SK-N-SH (cell line): ENCODE measurements at regions not wholly inside any gene's neighbourhood (a gene's known extent, or its start where the extent isn't known, plus 50 kb on each side); places are given as distances from the start of the nearest gene placed in this dataset.

Source experiments
- CTCF ChIA-PET: fragments of 300-600, 350-600 bp; formaldehyde crosslinking; extraction: SDS; loops from one replicate; lab custom pipeline; 2021; lab: Yijun Ruan, JAX
- POLR2A ChIA-PET: fragments of 350-600 bp; sonication (Branson Sonifier 250); formaldehyde crosslinking; extraction: SDS; loops from one replicate; lab custom pipeline; 2020; ENCODE audit warnings: antibody characterized with exemption, inconsistent platforms; lab: Yijun Ruan, JAX
- DNase-seq: peaks from one replicate; pipeline ENCODE4 v3.0.0; 2012
- H2AFZ ChIP-seq: fragments of 200-600 bp; sonication (generic); 2 replicates; pipeline ENCODE4 v1.8.1; 2016; ENCODE audit warnings: antibody characterized with exemption, mild to moderate bottlenecking, low read depth
- H3F3A ChIP-seq: fragments of 200-600 bp; sonication (generic); replicated peaks from 2 replicates; pipeline ENCODE3; 2016; ENCODE audit warnings: antibody characterized with exemption, mild to moderate bottlenecking; ENCODE audit not compliant: insufficient read depth
- H3K27ac ChIP-seq, 2 experiments: fragments of 200-500 bp in 1 of 2; fragments of 200-600 bp in 1 of 2; sonication (Bioruptor generic) in 1 of 2; sonication (generic), shearing (Covaris generic) in 1 of 2; 2 replicates each; pipeline versions ENCODE4 v1.5.1 to v1.6.1; 2014 to 2016; ENCODE audit warnings: low read depth in 2 of 2, inconsistent platforms in 1 of 2, low read length in 1 of 2, mild to moderate bottlenecking in 1 of 2, mixed read lengths in 1 of 2
- H3K27me3 ChIP-seq: fragments of 200-600 bp; sonication (generic), shearing (Covaris generic); 2 replicates; pipeline ENCODE4 v1.6.1; 2016; ENCODE audit warnings: mixed run types; ENCODE audit not compliant: insufficient read depth
- H3K36me3 ChIP-seq, 2 experiments: fragments of 200-500 bp in 1 of 2; fragments of 200-600 bp in 1 of 2; sonication (Bioruptor generic) in 1 of 2; sonication (generic) in 1 of 2; replicated peaks in 1 of 2; 2 replicates each; pipeline versions ENCODE3 to v1.5.1; 2014 to 2016; ENCODE audit warnings: low read length in 1 of 2, mild to moderate bottlenecking in 1 of 2; ENCODE audit not compliant: insufficient read depth in 2 of 2, control insufficient read depth in 1 of 2
- H3K4me1 ChIP-seq, 2 experiments: fragments of 200-500 bp in 1 of 2; fragments of 200-600 bp in 1 of 2; sonication (Bioruptor generic) in 1 of 2; sonication (generic), shearing (Covaris generic) in 1 of 2; 2 replicates each; pipeline versions ENCODE4 v1.5.1 to v1.6.1; 2014 to 2016; ENCODE audit warnings: low read depth in 1 of 2, low read length in 1 of 2, mixed run types in 1 of 2; ENCODE audit not compliant: insufficient read depth in 2 of 2, control insufficient read depth in 1 of 2
- H3K4me2 ChIP-seq: fragments of 200-600 bp; sonication (generic), shearing (Covaris generic); 2 replicates; pipeline ENCODE4 v1.6.1; 2017; ENCODE audit warnings: mixed run types
- H3K4me3 ChIP-seq, 2 experiments: fragments of 200-500 bp in 1 of 2; fragments of 200-600 bp in 1 of 2; sonication (Bioruptor generic) in 1 of 2; sonication (generic), shearing (Covaris generic) in 1 of 2; 2 replicates each; pipeline versions ENCODE4 v1.5.1 to v1.8.1; 2014 to 2016; ENCODE audit warnings: low read depth in 2 of 2, inconsistent platforms in 1 of 2, low read length in 1 of 2, mild to moderate bottlenecking in 1 of 2, mixed read lengths in 1 of 2, moderate library complexity in 1 of 2
- H3K79me2 ChIP-seq: fragments of 200-600 bp; sonication (generic); 2 replicates; pipeline ENCODE4 v1.8.1; 2017; ENCODE audit warnings: mild to moderate bottlenecking; ENCODE audit not compliant: insufficient read depth
- H3K9ac ChIP-seq: fragments of 200-600 bp; sonication (generic); 2 replicates; pipeline ENCODE4 v1.6.1; 2017; ENCODE audit warnings: mixed run types
- H3K9me2 ChIP-seq: fragments of 200-600 bp; sonication (generic); 2 replicates; pipeline ENCODE4 v1.6.1; 2017; ENCODE audit warnings: mixed run types
- H3K9me3 ChIP-seq: fragments of 200-600 bp; sonication (generic); 2 replicates; pipeline ENCODE4 v1.6.1; 2017; ENCODE audit warnings: mixed run types, mild to moderate bottlenecking, moderate library complexity
- H4K20me1 ChIP-seq: fragments of 200-600 bp; sonication (generic); 2 replicates; pipeline ENCODE4 v1.6.1; 2017; ENCODE audit warnings: mild to moderate bottlenecking, mixed run types; ENCODE audit not compliant: insufficient read depth
- EZH2phosphoT487 ChIP-seq: fragments of 200-600 bp; sonication (generic); IDR thresholded peaks from 2 replicates; pipeline ENCODE4 v1.6.1; 2017; ENCODE audit warnings: low read depth, mixed run types, mild to moderate bottlenecking, antibody characterized with exemption, moderate library complexity, borderline replicate concordance
- FOSL2 ChIP-seq: IDR thresholded peaks from 2 replicates; pipeline ENCODE4 v1.4.0; 2012; ENCODE audit warnings: low read depth, mild to moderate bottlenecking, moderate library complexity, borderline replicate concordance
- FOXJ3 ChIP-seq: sonication (generic); formaldehyde crosslinking; IDR thresholded peaks from 2 replicates; pipeline ENCODE4 v1.5.1; 2020; ENCODE audit warnings: mild to moderate bottlenecking, missing genetic modification reagents
- GABPA ChIP-seq: IDR thresholded peaks from 2 replicates; pipeline ENCODE4 v1.4.0; 2012; ENCODE audit warnings: low read depth, mild to moderate bottlenecking
- GATA2 ChIP-seq: sonication (generic); formaldehyde crosslinking; IDR thresholded peaks from 2 replicates; pipeline ENCODE4 v1.5.0; 2020; ENCODE audit warnings: mild to moderate bottlenecking, missing genetic modification reagents
- JUND ChIP-seq: IDR thresholded peaks from 2 replicates; pipeline ENCODE4 v1.4.0; 2012
- NFIC ChIP-seq: IDR thresholded peaks from 2 replicates; pipeline ENCODE4 v1.4.0; 2012; ENCODE audit warnings: borderline replicate concordance
- RAD21 ChIP-seq: IDR thresholded peaks from 2 replicates; pipeline ENCODE4 v1.6.1; 2012; ENCODE audit warnings: mild to moderate bottlenecking, low read length
- RFX5 ChIP-seq: IDR thresholded peaks from 2 replicates; pipeline ENCODE4 v1.6.1; 2012; ENCODE audit warnings: mild to moderate bottlenecking, improper control_type of control experiment, low read length
- SIN3A ChIP-seq: IDR thresholded peaks from 2 replicates; pipeline ENCODE4 v1.6.1; 2012; ENCODE audit warnings: low read depth, mild to moderate bottlenecking, low read length, moderate library complexity, borderline replicate concordance
- TAF1 ChIP-seq: IDR thresholded peaks from 2 replicates; pipeline ENCODE4 v1.6.1; 2012; ENCODE audit warnings: low read depth, mild to moderate bottlenecking, low read length, moderate library complexity, borderline replicate concordance
- TCF12 ChIP-seq: IDR thresholded peaks from 2 replicates; pipeline ENCODE4 v1.4.0; 2012
- WGBS: methylation state at CpG from one replicate; pipeline ENCODE4 v1.1.6; 2017; ENCODE audit warnings: low lambda C conversion rate; 5-methylcytosine and 5-hydroxymethylcytosine counted together
- TF ChIP-seq, protein P1 (sequence below): IDR thresholded peaks from 2 replicates; pipeline ENCODE4; 2012

GRCh38 chr5:110077147-110077546 lies 387.4 kb downstream of the MAN2A1 start:
- Histone ChIP-seq H3K27ac (no peak overlapping the region), H3K4me1 (no peaks in the 10 kb centered on the region), H3K79me2 (no peaks in the 10 kb centered on the region), H3K9me3 (peaks cover 7% of the 10 kb centered on the region; the same call in 1 of the 2 replicates), H3F3A (no peaks in the 10 kb centered on the region), H3K9me2 (no peaks in the 10 kb centered on the region), H3K9ac (no peak overlapping the region), H3K4me2 (no peak overlapping the region), H3K36me3 (no peaks in the 10 kb centered on the region), H2AFZ (no peak overlapping the region), H4K20me1 (no peaks in the 10 kb centered on the region), H3K27me3 (no peaks in the 10 kb centered on the region), H3K4me3 (no peak overlapping the region)
- POLR2A ChIA-PET: no interaction called here
- 61% methylated on average over 3 of the region's 3 CpGs for WGBS
- CTCF ChIA-PET: interaction anchor here (0.6 kb wide), 1 partner anchor 966 kb away, joined by 3 read pairs; no protein-coding TSS in a partner anchor
- no peak for DNase-seq
- TF ChIP-seq RAD21 (no peak), EZH2phosphoT487 (no peak), TCF12 (no peak), FOXJ3 (CRISPR knock-in tag) (no peak), SIN3A (no peak), FOSL2 (no peak), JUND (no peak), TAF1 (no peak)

DNA sequence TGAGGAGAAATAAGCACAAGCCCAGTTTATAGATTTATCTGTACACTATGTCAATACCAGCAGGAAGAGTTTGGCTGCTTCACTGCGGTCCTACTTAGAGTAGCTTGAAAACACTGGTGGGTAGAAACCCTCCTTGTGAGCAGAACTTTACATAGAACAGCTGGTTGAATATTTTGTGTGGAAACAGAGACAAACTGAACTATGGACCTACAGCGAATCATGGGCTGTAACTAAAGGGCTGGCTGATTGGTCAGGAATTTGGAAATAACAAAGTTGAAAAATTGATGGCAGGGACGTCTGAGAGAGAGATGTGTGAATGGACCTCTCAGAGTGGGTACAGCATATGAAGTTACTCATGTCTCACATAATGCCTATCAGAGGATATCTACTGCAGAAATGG lies 392.5 kb downstream of the MAN2A1 start:
- H3K27me3 ChIP-seq: no peaks in the 10 kb centered on the region
- H3K9ac ChIP-seq: no peak overlapping the region
- no peaks in the 10 kb centered on the region for H4K20me1 ChIP-seq
- no peak overlapping the region for H3K4me2 ChIP-seq
- POLR2A ChIA-PET: no interaction called here
- H3K4me1 ChIP-seq: no peaks in the 10 kb centered on the region
- H3F3A ChIP-seq: no peaks in the 10 kb centered on the region
- no peaks in the 10 kb centered on the region for H3K36me3 ChIP-seq
- H2AFZ ChIP-seq: no peak overlapping the region
- no peak overlapping the region for H3K4me3 ChIP-seq
- CTCF ChIA-PET: no interaction called here
- TF ChIP-seq, protein P1, sequence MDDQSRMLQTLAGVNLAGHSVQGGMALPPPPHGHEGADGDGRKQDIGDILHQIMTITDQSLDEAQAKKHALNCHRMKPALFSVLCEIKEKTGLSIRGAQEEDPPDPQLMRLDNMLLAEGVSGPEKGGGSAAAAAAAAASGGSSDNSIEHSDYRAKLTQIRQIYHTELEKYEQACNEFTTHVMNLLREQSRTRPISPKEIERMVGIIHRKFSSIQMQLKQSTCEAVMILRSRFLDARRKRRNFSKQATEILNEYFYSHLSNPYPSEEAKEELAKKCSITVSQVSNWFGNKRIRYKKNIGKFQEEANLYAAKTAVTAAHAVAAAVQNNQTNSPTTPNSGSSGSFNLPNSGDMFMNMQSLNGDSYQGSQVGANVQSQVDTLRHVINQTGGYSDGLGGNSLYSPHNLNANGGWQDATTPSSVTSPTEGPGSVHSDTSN: no peak
- no peak for TF ChIP-seq SIN3A
- no peak for TF ChIP-seq GATA2 (CRISPR knock-in tag)
- TF ChIP-seq NFIC: no peak
- TF ChIP-seq RFX5: no peak
- TF ChIP-seq JUND: no peak
- no peak for TF ChIP-seq GABPA
- no peak for TF ChIP-seq EZH2phosphoT487
- TF ChIP-seq, all 33 proteins: peak for 0
- 73% methylated on average over 3 of the region's 3 CpGs for WGBS
- DNase-seq: no peak
- H3K9me2 ChIP-seq: no peaks in the 10 kb centered on the region
- no peaks in the 10 kb centered on the region for H3K79me2 ChIP-seq
- H3K27ac ChIP-seq: no peak overlapping the region
- H3K9me3 ChIP-seq: no peaks in the 10 kb centered on the region
